ENCODE measurements at regions not wholly inside any gene's neighbourhood (a gene's known extent, or its start where the extent isn't known, plus 50 kb on each side); places are given as distances from the start of the nearest gene placed in this dataset.

GRCh38 chr2:42856106-42856860 is 63.9 kb upstream of the HAAO start:
- no peak overlapping the region for H3K4me3 ChIP-seq (replicated peaks in 1 of 2; ENCODE audit: low read depth in 1 of 2, low read length in 2 of 2)
- no TSS peak for BruUV-seq (replicated peaks)
- no peak overlapping the region for H3K4me2 ChIP-seq (ENCODE audit: low read length)
- ChIA-PET POLR2A (no interaction called here), CTCF (no interaction called here), RAD21 (ENCODE audit: low non-redundant PET in 1 of 2, low total read pairs in 2 of 2, uncharacterized antibody in 2 of 2, unreplicated experiment in 2 of 2) (no interaction called here)
- DNase-seq (ENCODE audit: low read depth, low spot score), result no peak
- intact Hi-C loops (cut with micrococcal nuclease), result no loop called here
- ATAC-seq, result no peak
- no peaks in the 10 kb centered on the region for H4K20me1 ChIP-seq (ENCODE audit: insufficient read depth)
- no peak for TF ChIP-seq SP1 (IDR thresholded peaks at IDR 0.05; ENCODE audit: low read depth)
- TF ChIP-seq RAD21 (IDR thresholded peaks at IDR 0.05; ENCODE audit: low read depth), result no peak
- TF ChIP-seq TCF7L2 (IDR thresholded peaks at IDR 0.05; ENCODE audit: borderline replicate concordance, extremely low read depth, insufficient read depth, insufficient read length), result no peak
- TF ChIP-seq POLR2AphosphoS5 (IDR thresholded peaks at IDR 0.05; ENCODE audit: low read depth, low read length), result no peak
- no peak for TF ChIP-seq EGR1 (IDR thresholded peaks at IDR 0.05; ENCODE audit: low read depth)
- TF ChIP-seq CEBPB (IDR thresholded peaks at IDR 0.05; ENCODE audit: low read depth), result no peak
- TF ChIP-seq JUND (IDR thresholded peaks at IDR 0.05), result no peak
- no peak for TF ChIP-seq SIN3A (IDR thresholded peaks at IDR 0.05; ENCODE audit: low read depth)
- TF ChIP-seq REST (IDR thresholded peaks at IDR 0.05; ENCODE audit: low read depth), result no peak
- no peak for TF ChIP-seq MAX (IDR thresholded peaks at IDR 0.05)
- no peak for TF ChIP-seq CBX3 (IDR thresholded peaks at IDR 0.05; ENCODE audit: low read depth)
- no peak for TF ChIP-seq ZBTB33 (IDR thresholded peaks at IDR 0.05; ENCODE audit: extremely low read depth, insufficient replicate concordance, low read length)
- TF ChIP-seq EZH2phosphoT487 (IDR thresholded peaks at IDR 0.05; ENCODE audit: borderline replicate concordance), result no peak
- H3K27me3 ChIP-seq (ENCODE audit: insufficient read depth, low read length), result no peaks in the 10 kb centered on the region
- no peaks in the 10 kb centered on the region for H3K9me3 ChIP-seq (ENCODE audit: control insufficient read depth in 1 of 2, insufficient read depth in 1 of 2, low read depth in 1 of 2, low read length in 2 of 2)
- H2AFZ ChIP-seq (ENCODE audit: low read depth, low read length, poor library complexity, severe bottlenecking), result no peak overlapping the region
- no peak overlapping the region for H3K27ac ChIP-seq (ENCODE audit: low read depth, low read length)
- no peaks in the 10 kb centered on the region for H3K79me2 ChIP-seq (ENCODE audit: insufficient read depth, low read length)
- H3K36me3 ChIP-seq (ENCODE audit: control insufficient read depth in 1 of 2, insufficient read depth in 2 of 2, low read length in 2 of 2), result no peaks in the 10 kb centered on the region
- no peaks in the 10 kb centered on the region for H3K4me1 ChIP-seq (ENCODE audit: control insufficient read depth in 1 of 2, insufficient read depth in 2 of 2, low read length in 2 of 2)
- H3K9me2 ChIP-seq (ENCODE audit: insufficient read depth), result no peaks in the 10 kb centered on the region
- H3K9ac ChIP-seq (ENCODE audit: low read length), result no peak overlapping the region
